Pancreas (tissue), 10 donors: ENCODE measurements at regions not wholly inside any gene's neighbourhood (a gene's known extent, or its start where the extent isn't known, plus 50 kb on each side); places are given as distances from the start of the nearest gene placed in this dataset.

Experiments
- ATAC-seq, 4 donors: fragments of 200-7000 bp; cut with Tn5 transposase; one replicate each; pipeline versions ENCODE4 v1.8.0 to v1.9.1; 2020; ENCODE audit warnings: mild to moderate bottlenecking in 4 of 4, moderate library complexity in 4 of 4
- DNase-seq, 6 donors: peaks; one replicate each; pipeline ENCODE4 v3.0.0-alpha.2; 2020
- FAIRE-seq: peaks from 2 replicates; lab custom pipeline; 2012; peaks lifted over from hg19 to GRCh38; lab: Jason Lieb, UNC
- H3K27ac ChIP-seq, 4 donors: fragments of 200-600 bp; sonication (generic); 1 replicate in 3 of 4; 2 replicates in 1 of 4; pipeline versions ENCODE4 v1.5.0 to v1.8.0; 2020
- H3K27me3 ChIP-seq, 4 donors: fragments of 200-600 bp; one replicate each; pipeline ENCODE4 v1.8.0; 2021
- H3K36me3 ChIP-seq, 3 donors: fragments of 200-600 bp; sonication (generic) in 1 of 3; one replicate each; pipeline versions ENCODE4 v1.5.0 to v1.8.0; 2020 to 2021
- H3K4me1 ChIP-seq, 3 donors: fragments of 200-600 bp; one replicate each; pipeline ENCODE4 v1.8.0; 2021
- H3K4me3 ChIP-seq, 4 donors: fragments of 200-600 bp; sonication (generic) in 2 of 4; one replicate each; pipeline versions ENCODE4 v1.5.0 to v1.8.0; 2020 to 2021
- H3K9me3 ChIP-seq, 4 donors: fragments of 200-600 bp; one replicate each; pipeline ENCODE4 v1.8.0; 2021
- CTCF ChIP-seq, 4 donors: fragments of 200-600 bp; sonication (generic) in 3 of 4; IDR thresholded peaks; one replicate each; pipeline versions ENCODE4 v1.5.0 to v1.8.0; 2021; ENCODE audit warnings: antibody characterized with exemption in 4 of 4
- WGBS, 2 donors: extraction: QIAGEN DNeasy Blood & Tissue Kit; methylation state at CpG; one replicate each; pipeline ENCODE4 v1.1.7; 2013; 5-methylcytosine and 5-hydroxymethylcytosine counted together
- intact Hi-C, 3 donors: fragments of 100-400 bp; cut with DNase I; formaldehyde crosslinking; loops; one replicate each; pipeline versions ENCODE4 v1.11.1 to v1.14.2; 2022
- donor health status: healthy with polysubstance abuse.
- donor health status: DM: no; HTN: no; CAD: no; lungs with moderate emphysema.
- donor health status: DM: no; HTN: no; CAD: no.
- donor health status: control.
- donor health status: control.
- donor health status: Bipolar disorder and iron deficiency.
- donor health status: DM: yes; HTN: yes; CAD: no.
- donor health status: DM: no; HTN: no; CAD: no.
- donor health status: DM: no; HTN: no; CAD: no.
- donor health status: DM: yes; HTN: yes; CAD: no.

- Histone ChIP-seq H3K4me1 (no peaks in the 10 kb centered on the region), H3K4me3 (no peak overlapping the region), H3K27ac (no peak overlapping the region), H3K27me3 (no peaks in the 10 kb centered on the region), H3K36me3 (no peaks in the 10 kb centered on the region), H3K9me3 (no peaks in the 10 kb centered on the region)
- 86 to 89% methylated on average over 6 of the region's 6 CpGs for WGBS, 2 donors
- ATAC-seq (no peak), DNase-seq (no peak), FAIRE-seq (no peak)
- intact Hi-C loops, result no loop called here
- TF ChIP-seq CTCF (IDR thresholded peaks at IDR 0.05), result no peak
Measured at GRCh38 chr13:38606699-38607535, 80.0 kb upstream of the FREM2 start.

DNA sequence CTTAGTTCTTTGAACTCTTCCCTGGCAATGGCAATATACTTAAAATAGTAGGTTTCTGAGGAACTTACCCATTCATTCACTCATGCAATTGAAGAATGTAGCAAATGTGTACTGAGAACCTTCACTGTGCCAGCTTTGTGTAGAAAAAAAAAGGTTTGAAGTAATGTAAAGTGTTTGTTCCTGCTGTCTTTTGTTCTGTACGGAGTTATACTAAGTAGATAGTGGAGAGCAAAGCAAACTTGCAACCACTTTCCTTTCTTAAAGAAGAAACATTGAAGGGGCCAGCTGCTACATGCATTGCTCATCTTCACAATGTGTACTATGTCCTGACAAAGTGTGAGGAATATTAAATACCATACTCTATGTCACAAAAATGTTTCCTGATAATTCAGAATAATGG lies 68.9 kb upstream of the FREM2 start:
- WGBS, 2 donors, result 60 to 67% methylated on average over 1 of the region's 1 CpG
- TF ChIP-seq CTCF (IDR thresholded peaks at IDR 0.05), result no peak
- no peak overlapping the region for H3K4me3 ChIP-seq
- no peaks in the 10 kb centered on the region for H3K27me3 ChIP-seq
- no peak overlapping the region for H3K27ac ChIP-seq
- no peaks in the 10 kb centered on the region for H3K9me3 ChIP-seq
- no peak for ATAC-seq
- DNase-seq, result no peak
- FAIRE-seq, result no peak
- H3K4me1 ChIP-seq, result no peaks in the 10 kb centered on the region
- H3K36me3 ChIP-seq, result no peaks in the 10 kb centered on the region
- intact Hi-C loops, result no loop called here

GRCh38 chr13:38618336-38618735 lies 68.5 kb upstream of the FREM2 start:
- Histone ChIP-seq H3K36me3 (no peaks in the 10 kb centered on the region), H3K9me3 (no peaks in the 10 kb centered on the region), H3K4me1 (no peaks in the 10 kb centered on the region), H3K27ac (no peak overlapping the region), H3K27me3 (no peaks in the 10 kb centered on the region), H3K4me3 (no peak overlapping the region)
- FAIRE-seq (no peak), ATAC-seq (no peak), DNase-seq (no peak)
- TF ChIP-seq CTCF (IDR thresholded peaks at IDR 0.05), result no peak
- intact Hi-C loops, result no loop called here
- 71 to 79% methylated on average over 3 of the region's 3 CpGs for WGBS, 2 donors

DNA sequence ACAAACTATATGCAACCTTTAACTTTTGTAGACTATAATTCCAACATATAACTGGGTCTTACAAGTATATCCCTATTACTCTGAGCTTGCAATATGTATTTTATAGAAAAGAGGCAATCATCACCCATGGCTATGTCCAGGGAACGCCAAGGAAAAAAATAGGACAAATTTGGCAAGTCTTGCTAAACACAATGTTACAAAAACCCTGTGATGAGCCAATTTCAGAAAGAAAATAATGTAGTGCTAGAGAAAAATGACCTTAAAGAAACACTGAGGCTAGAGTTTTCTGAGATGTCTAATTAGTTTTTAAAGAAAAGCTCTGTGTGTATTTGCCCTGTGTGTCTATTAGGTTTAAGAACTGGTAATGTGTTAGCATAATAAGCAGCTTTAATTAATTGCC lies 68.0 kb upstream of the FREM2 start:
- FAIRE-seq (no peak), DNase-seq (no peak), ATAC-seq (no peak)
- Histone ChIP-seq H3K4me3 (no peak overlapping the region), H3K4me1 (no peaks in the 10 kb centered on the region), H3K36me3 (no peaks in the 10 kb centered on the region), H3K9me3 (no peaks in the 10 kb centered on the region), H3K27me3 (no peaks in the 10 kb centered on the region), H3K27ac (no peak overlapping the region)
- 84 to 91% methylated on average over 1 of the region's 1 CpG for WGBS, 2 donors
- intact Hi-C loops, result no loop called here
- no peak for TF ChIP-seq CTCF (IDR thresholded peaks at IDR 0.05)

DNA sequence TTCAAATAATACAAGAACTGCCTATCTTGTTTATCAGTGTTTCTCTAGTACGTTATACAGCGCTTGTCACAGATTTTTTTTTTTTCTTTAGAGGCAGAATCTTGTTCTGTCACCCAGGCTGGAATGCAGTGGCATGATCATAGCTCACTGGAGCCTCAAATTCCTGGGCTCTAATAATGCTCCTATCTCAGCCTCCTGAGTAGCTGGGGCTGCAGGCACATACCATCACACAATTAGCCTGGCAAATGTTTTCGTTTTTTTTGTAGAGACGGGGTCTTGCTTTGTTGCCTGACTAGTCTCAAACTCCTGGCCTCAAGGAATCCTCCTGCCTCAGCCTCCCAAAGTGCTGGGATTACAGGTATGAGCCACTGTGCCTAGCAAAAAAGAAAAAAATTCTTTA lies 66.0 kb upstream of the FREM2 start:
- TF ChIP-seq CTCF (IDR thresholded peaks at IDR 0.05), result no peak
- no peak overlapping the region for H3K27ac ChIP-seq
- H3K27me3 ChIP-seq, result no peaks in the 10 kb centered on the region
- intact Hi-C loops, result no loop called here
- DNase-seq (no peak), ATAC-seq (no peak), FAIRE-seq (no peak)
- no peaks in the 10 kb centered on the region for H3K4me1 ChIP-seq
- H3K9me3 ChIP-seq, result no peaks in the 10 kb centered on the region
- no peak overlapping the region for H3K4me3 ChIP-seq
- no peaks in the 10 kb centered on the region for H3K36me3 ChIP-seq
- 79 to 80% methylated on average over 4 of the region's 4 CpGs for WGBS, 2 donors
